WTC11 (cell line): ENCODE measurements at regions not wholly inside any gene's neighbourhood (a gene's known extent, or its start where the extent isn't known, plus 50 kb on each side); places are given as distances from the start of the nearest gene placed in this dataset.

Experiments used
- ATAC-seq: fragments of 200-7000 bp; cut with Tn5 transposase; 2 replicates; pipeline ENCODE4 v1.10.0; 2021; ENCODE audit warnings: mild to moderate bottlenecking, moderate library complexity
- CTCF ChIA-PET: fragments of 300-600 bp; sonication (Branson Sonifier 250); formaldehyde crosslinking; loops from one replicate; lab custom pipeline; 2021; ENCODE audit warnings: antibody characterized with exemption; lab: Charles Lee
- POLR2A ChIA-PET: fragments of 350-600 bp; sonication (Branson Sonifier 250); formaldehyde crosslinking; loops from one replicate; lab custom pipeline; 2021; ENCODE audit warnings: antibody characterized with exemption; lab: Charles Lee
- DNase-seq: peaks from one replicate; pipeline ENCODE4 v3.0.0; 2021; ENCODE audit warnings: low spot score
- H3K27ac Mint-ChIP-seq: 2 replicates; pipeline ENCODE4 v1.8.0; 2021; ENCODE audit warnings: mixed read lengths
- H3K27me3 Mint-ChIP-seq: 2 replicates; pipeline ENCODE4 v1.8.0; 2021; ENCODE audit warnings: low read depth, mild to moderate bottlenecking, moderate library complexity, mixed read lengths
- H3K36me3 Mint-ChIP-seq: 2 replicates; pipeline ENCODE4 v1.8.0; 2021; ENCODE audit warnings: mixed read lengths
- H3K4me1 Mint-ChIP-seq: 2 replicates; pipeline ENCODE4 v1.8.0; 2022; ENCODE audit warnings: mixed read lengths
- H3K4me3 Mint-ChIP-seq: 2 replicates; pipeline ENCODE4 v1.8.0; 2021; ENCODE audit warnings: mild to moderate bottlenecking, moderate library complexity, mixed read lengths
- H3K9me3 Mint-ChIP-seq: 2 replicates; pipeline ENCODE4 v1.8.0; 2021; ENCODE audit warnings: mixed read lengths
- ATF2 ChIP-seq: sonication (generic); formaldehyde crosslinking; IDR thresholded peaks from 2 replicates; pipeline ENCODE4 v1.8.1; 2022; ENCODE audit warnings: low read depth, missing genetic modification reagents, borderline replicate concordance
- FOXJ3 ChIP-seq: sonication (generic); formaldehyde crosslinking; IDR thresholded peaks from 2 replicates; pipeline ENCODE4 v1.9.0; 2021; ENCODE audit warnings: missing genetic modification reagents, mild to moderate bottlenecking, borderline replicate concordance
- MXD4 ChIP-seq: fragments of 250-450 bp; sonication (Bioruptor Pico); IDR thresholded peaks from 2 replicates; pipeline ENCODE4 v1.8.0; 2021; ENCODE audit warnings: mild to moderate bottlenecking, moderate library complexity, borderline replicate concordance
- NFATC4 ChIP-seq: fragments of 250-450 bp; sonication (Bioruptor Pico); IDR thresholded peaks from 2 replicates; pipeline ENCODE4 v1.9.0; 2021; ENCODE audit warnings: mild to moderate bottlenecking
- SMAD4 ChIP-seq: sonication (generic); formaldehyde crosslinking; IDR thresholded peaks from 2 replicates; pipeline ENCODE4 v1.8.0; 2022; ENCODE audit warnings: mild to moderate bottlenecking, missing genetic modification reagents
- SOX15 ChIP-seq: fragments of 250-450 bp; sonication (Bioruptor Pico); IDR thresholded peaks from 2 replicates; pipeline ENCODE4 v1.9.0; 2021; ENCODE audit warnings: mild to moderate bottlenecking
- TP53 ChIP-seq: sonication (generic); formaldehyde crosslinking; IDR thresholded peaks from 2 replicates; pipeline ENCODE4 v1.8.1; 2023; ENCODE audit warnings: mild to moderate bottlenecking, missing genetic modification reagents
- USF2 ChIP-seq: sonication (generic); formaldehyde crosslinking; IDR thresholded peaks from 2 replicates; pipeline ENCODE4 v1.8.1; 2023; ENCODE audit warnings: mild to moderate bottlenecking, missing genetic modification reagents, moderate library complexity
- ZNF532 ChIP-seq: fragments of 250-450 bp; sonication (Bioruptor Pico); IDR thresholded peaks from 2 replicates; pipeline ENCODE4 v1.9.0; 2021; ENCODE audit warnings: mild to moderate bottlenecking, borderline replicate concordance
- TF ChIP-seq, protein P1 (sequence below): sonication (generic); formaldehyde crosslinking; conservative IDR thresholded peaks from 2 replicates; pipeline ENCODE4 v1.8.1; 2023; ENCODE audit warnings: mild to moderate bottlenecking, low read depth, missing genetic modification reagents, moderate library complexity
- TF ChIP-seq, protein P2 (sequence below): sonication (generic); formaldehyde crosslinking; IDR thresholded peaks from 2 replicates; pipeline ENCODE4 v1.8.0; 2023; ENCODE audit warnings: mild to moderate bottlenecking, missing genetic modification reagents
- TF ChIP-seq, protein P3 (sequence below): sonication (generic); formaldehyde crosslinking; IDR thresholded peaks from 2 replicates; pipeline ENCODE4 v1.8.0; 2023; ENCODE audit warnings: missing genetic modification reagents, mild to moderate bottlenecking, borderline replicate concordance
- TF ChIP-seq, protein P4 (sequence below): sonication (generic); formaldehyde crosslinking; IDR thresholded peaks from 2 replicates; pipeline ENCODE4 v1.8.1; 2022; ENCODE audit warnings: mild to moderate bottlenecking, moderate library complexity, missing genetic modification reagents
- TF ChIP-seq, protein P5 (sequence below): sonication (generic); formaldehyde crosslinking; IDR thresholded peaks from 2 replicates; pipeline ENCODE4 v1.8.1; 2023; ENCODE audit warnings: mild to moderate bottlenecking, missing genetic modification reagents, borderline replicate concordance

DNA sequence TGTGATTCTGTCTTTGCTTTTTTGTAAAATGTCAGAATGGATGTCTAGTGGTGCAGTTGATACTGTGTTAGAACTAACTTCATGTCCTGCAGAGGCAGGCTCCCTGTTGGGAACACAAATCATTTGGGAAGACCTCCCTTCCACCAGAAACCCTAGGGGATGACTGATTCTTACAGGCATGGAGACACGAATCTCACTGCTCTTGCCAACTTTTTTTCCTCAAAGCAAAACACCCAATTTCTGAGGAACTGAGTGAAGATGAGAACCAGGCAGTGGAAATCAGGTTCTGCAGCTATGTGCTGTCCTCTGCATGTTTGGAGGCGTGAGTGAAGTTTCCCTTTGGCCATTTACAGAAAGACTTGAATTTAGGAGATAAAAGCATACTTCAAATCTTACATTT lies 87.5 kb upstream of the CSNK1A1L start:
- ChIA-PET POLR2A (no interaction called here), CTCF (no interaction called here)
- ATAC-seq = no peak
- H3K36me3 Mint-ChIP-seq = no peaks in the 10 kb centered on the region
- no peaks in the 10 kb centered on the region; the same call in 1 of the 2 replicates for H3K27me3 Mint-ChIP-seq
- H3K27ac Mint-ChIP-seq = no peak overlapping the region
- H3K9me3 Mint-ChIP-seq = peaks cover 9% of the 10 kb centered on the region
- no peak for DNase-seq
- H3K4me1 Mint-ChIP-seq = peaks cover 7% of the 10 kb centered on the region
- no peak overlapping the region for H3K4me3 Mint-ChIP-seq
- TF ChIP-seq, protein P1, sequence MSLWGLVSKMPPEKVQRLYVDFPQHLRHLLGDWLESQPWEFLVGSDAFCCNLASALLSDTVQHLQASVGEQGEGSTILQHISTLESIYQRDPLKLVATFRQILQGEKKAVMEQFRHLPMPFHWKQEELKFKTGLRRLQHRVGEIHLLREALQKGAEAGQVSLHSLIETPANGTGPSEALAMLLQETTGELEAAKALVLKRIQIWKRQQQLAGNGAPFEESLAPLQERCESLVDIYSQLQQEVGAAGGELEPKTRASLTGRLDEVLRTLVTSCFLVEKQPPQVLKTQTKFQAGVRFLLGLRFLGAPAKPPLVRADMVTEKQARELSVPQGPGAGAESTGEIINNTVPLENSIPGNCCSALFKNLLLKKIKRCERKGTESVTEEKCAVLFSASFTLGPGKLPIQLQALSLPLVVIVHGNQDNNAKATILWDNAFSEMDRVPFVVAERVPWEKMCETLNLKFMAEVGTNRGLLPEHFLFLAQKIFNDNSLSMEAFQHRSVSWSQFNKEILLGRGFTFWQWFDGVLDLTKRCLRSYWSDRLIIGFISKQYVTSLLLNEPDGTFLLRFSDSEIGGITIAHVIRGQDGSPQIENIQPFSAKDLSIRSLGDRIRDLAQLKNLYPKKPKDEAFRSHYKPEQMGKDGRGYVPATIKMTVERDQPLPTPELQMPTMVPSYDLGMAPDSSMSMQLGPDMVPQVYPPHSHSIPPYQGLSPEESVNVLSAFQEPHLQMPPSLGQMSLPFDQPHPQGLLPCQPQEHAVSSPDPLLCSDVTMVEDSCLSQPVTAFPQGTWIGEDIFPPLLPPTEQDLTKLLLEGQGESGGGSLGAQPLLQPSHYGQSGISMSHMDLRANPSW = no peak
- TF ChIP-seq, protein P2, sequence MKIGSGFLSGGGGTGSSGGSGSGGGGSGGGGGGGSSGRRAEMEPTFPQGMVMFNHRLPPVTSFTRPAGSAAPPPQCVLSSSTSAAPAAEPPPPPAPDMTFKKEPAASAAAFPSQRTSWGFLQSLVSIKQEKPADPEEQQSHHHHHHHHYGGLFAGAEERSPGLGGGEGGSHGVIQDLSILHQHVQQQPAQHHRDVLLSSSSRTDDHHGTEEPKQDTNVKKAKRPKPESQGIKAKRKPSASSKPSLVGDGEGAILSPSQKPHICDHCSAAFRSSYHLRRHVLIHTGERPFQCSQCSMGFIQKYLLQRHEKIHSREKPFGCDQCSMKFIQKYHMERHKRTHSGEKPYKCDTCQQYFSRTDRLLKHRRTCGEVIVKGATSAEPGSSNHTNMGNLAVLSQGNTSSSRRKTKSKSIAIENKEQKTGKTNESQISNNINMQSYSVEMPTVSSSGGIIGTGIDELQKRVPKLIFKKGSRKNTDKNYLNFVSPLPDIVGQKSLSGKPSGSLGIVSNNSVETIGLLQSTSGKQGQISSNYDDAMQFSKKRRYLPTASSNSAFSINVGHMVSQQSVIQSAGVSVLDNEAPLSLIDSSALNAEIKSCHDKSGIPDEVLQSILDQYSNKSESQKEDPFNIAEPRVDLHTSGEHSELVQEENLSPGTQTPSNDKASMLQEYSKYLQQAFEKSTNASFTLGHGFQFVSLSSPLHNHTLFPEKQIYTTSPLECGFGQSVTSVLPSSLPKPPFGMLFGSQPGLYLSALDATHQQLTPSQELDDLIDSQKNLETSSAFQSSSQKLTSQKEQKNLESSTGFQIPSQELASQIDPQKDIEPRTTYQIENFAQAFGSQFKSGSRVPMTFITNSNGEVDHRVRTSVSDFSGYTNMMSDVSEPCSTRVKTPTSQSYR (CRISPR knock-in tag) = no peak
- TF ChIP-seq, protein P3, sequence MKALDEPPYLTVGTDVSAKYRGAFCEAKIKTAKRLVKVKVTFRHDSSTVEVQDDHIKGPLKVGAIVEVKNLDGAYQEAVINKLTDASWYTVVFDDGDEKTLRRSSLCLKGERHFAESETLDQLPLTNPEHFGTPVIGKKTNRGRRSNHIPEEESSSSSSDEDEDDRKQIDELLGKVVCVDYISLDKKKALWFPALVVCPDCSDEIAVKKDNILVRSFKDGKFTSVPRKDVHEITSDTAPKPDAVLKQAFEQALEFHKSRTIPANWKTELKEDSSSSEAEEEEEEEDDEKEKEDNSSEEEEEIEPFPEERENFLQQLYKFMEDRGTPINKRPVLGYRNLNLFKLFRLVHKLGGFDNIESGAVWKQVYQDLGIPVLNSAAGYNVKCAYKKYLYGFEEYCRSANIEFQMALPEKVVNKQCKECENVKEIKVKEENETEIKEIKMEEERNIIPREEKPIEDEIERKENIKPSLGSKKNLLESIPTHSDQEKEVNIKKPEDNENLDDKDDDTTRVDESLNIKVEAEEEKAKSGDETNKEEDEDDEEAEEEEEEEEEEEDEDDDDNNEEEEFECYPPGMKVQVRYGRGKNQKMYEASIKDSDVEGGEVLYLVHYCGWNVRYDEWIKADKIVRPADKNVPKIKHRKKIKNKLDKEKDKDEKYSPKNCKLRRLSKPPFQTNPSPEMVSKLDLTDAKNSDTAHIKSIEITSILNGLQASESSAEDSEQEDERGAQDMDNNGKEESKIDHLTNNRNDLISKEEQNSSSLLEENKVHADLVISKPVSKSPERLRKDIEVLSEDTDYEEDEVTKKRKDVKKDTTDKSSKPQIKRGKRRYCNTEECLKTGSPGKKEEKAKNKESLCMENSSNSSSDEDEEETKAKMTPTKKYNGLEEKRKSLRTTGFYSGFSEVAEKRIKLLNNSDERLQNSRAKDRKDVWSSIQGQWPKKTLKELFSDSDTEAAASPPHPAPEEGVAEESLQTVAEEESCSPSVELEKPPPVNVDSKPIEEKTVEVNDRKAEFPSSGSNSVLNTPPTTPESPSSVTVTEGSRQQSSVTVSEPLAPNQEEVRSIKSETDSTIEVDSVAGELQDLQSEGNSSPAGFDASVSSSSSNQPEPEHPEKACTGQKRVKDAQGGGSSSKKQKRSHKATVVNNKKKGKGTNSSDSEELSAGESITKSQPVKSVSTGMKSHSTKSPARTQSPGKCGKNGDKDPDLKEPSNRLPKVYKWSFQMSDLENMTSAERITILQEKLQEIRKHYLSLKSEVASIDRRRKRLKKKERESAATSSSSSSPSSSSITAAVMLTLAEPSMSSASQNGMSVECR (CRISPR knock-in tag) = no peak
- TF ChIP-seq, protein P4, sequence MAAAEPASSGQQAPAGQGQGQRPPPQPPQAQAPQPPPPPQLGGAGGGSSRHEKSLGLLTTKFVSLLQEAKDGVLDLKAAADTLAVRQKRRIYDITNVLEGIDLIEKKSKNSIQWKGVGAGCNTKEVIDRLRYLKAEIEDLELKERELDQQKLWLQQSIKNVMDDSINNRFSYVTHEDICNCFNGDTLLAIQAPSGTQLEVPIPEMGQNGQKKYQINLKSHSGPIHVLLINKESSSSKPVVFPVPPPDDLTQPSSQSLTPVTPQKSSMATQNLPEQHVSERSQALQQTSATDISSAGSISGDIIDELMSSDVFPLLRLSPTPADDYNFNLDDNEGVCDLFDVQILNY = no peak
- no peak for TF ChIP-seq USF2 (CRISPR knock-in tag)
- TF ChIP-seq NFATC4 (CRISPR knock-in tag) = no peak
- TF ChIP-seq FOXJ3 = no peak
- TF ChIP-seq ZNF532 (CRISPR knock-in tag) = no peak
- TF ChIP-seq, protein P5, sequence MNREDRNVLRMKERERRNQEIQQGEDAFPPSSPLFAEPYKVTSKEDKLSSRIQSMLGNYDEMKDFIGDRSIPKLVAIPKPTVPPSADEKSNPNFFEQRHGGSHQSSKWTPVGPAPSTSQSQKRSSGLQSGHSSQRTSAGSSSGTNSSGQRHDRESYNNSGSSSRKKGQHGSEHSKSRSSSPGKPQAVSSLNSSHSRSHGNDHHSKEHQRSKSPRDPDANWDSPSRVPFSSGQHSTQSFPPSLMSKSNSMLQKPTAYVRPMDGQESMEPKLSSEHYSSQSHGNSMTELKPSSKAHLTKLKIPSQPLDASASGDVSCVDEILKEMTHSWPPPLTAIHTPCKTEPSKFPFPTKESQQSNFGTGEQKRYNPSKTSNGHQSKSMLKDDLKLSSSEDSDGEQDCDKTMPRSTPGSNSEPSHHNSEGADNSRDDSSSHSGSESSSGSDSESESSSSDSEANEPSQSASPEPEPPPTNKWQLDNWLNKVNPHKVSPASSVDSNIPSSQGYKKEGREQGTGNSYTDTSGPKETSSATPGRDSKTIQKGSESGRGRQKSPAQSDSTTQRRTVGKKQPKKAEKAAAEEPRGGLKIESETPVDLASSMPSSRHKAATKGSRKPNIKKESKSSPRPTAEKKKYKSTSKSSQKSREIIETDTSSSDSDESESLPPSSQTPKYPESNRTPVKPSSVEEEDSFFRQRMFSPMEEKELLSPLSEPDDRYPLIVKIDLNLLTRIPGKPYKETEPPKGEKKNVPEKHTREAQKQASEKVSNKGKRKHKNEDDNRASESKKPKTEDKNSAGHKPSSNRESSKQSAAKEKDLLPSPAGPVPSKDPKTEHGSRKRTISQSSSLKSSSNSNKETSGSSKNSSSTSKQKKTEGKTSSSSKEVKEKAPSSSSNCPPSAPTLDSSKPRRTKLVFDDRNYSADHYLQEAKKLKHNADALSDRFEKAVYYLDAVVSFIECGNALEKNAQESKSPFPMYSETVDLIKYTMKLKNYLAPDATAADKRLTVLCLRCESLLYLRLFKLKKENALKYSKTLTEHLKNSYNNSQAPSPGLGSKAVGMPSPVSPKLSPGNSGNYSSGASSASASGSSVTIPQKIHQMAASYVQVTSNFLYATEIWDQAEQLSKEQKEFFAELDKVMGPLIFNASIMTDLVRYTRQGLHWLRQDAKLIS (CRISPR knock-in tag) = no peak
- no peak for TF ChIP-seq ATF2 (CRISPR knock-in tag)
- TF ChIP-seq SOX15 (CRISPR knock-in tag) = no peak
- TF ChIP-seq MXD4 (CRISPR knock-in tag) = no peak
- no peak for TF ChIP-seq TP53 (CRISPR knock-in tag)
- TF ChIP-seq SMAD4 = no peak
